Fibroblast of the aortic adventitia (primary cell): ENCODE measurements at regions not wholly inside any gene's neighbourhood (a gene's known extent, or its start where the extent isn't known, plus 50 kb on each side); places are given as distances from the start of the nearest gene placed in this dataset.

Source experiments
- DNase-seq: peaks from one replicate; pipeline ENCODE4 v3.0.0-alpha.2; 2010; ENCODE audit warnings: low read depth
- H3K4me3 ChIP-seq: 2 replicates; pipeline ENCODE4 v1.5.1; 2011; ENCODE audit warnings: low read depth, mild to moderate bottlenecking, control low read depth, low read length, moderate library complexity
- TF ChIP-seq, protein P1 (sequence below): IDR thresholded peaks from 2 replicates; pipeline ENCODE4 v1.5.1; 2011; ENCODE audit warnings: mild to moderate bottlenecking, low read length, control low read depth, inconsistent platforms; ENCODE audit not compliant: insufficient read depth

- no peak for DNase-seq
- TF ChIP-seq, protein P1, sequence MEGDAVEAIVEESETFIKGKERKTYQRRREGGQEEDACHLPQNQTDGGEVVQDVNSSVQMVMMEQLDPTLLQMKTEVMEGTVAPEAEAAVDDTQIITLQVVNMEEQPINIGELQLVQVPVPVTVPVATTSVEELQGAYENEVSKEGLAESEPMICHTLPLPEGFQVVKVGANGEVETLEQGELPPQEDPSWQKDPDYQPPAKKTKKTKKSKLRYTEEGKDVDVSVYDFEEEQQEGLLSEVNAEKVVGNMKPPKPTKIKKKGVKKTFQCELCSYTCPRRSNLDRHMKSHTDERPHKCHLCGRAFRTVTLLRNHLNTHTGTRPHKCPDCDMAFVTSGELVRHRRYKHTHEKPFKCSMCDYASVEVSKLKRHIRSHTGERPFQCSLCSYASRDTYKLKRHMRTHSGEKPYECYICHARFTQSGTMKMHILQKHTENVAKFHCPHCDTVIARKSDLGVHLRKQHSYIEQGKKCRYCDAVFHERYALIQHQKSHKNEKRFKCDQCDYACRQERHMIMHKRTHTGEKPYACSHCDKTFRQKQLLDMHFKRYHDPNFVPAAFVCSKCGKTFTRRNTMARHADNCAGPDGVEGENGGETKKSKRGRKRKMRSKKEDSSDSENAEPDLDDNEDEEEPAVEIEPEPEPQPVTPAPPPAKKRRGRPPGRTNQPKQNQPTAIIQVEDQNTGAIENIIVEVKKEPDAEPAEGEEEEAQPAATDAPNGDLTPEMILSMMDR: no peak
- H3K4me3 ChIP-seq: no peak overlapping the region
These were observed 131.2 kb upstream of the SMAD3 start for GRCh38 chr15:66933932-66934867.

DNA sequence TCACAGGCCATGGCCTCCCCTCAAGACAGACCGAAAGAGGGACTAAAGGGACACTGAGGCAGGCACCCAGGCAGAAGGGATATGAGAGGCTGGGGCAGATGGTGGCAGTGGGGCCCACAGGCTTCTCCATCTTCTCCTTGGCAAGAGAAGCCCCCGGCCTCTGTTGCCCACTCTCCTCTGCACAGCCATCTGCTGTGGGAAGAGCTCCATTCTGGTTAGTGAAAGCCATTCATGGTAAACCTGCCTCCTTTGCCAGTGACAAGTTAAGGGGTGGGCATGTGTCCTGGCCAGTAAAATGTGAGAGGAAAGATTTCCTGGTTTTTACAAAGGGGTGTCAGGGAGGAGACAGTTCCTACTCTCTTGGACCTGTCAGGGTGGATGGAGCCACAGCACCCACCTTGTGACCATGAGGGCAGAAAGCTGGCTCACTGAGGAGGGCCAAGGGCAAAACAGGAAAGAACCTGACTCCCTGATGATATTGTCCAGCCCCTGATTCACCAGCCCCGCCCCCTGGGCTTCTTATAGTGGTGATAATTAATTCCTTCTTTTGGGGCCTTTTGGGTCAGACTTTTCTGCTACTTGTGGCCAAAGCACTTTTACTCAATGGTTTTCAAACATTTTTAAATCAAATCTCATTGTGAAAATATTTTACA lies 130.4 kb upstream of the SMAD3 start:
- DNase-seq: no peak
- TF ChIP-seq, protein P1: no peak
- no peak overlapping the region for H3K4me3 ChIP-seq

GRCh38 chr15:66935688-66936087 lies 129.7 kb upstream of the SMAD3 start:
- TF ChIP-seq, protein P1: no peak
- H3K4me3 ChIP-seq: no peak overlapping the region
- DNase-seq: no peak

GRCh38 chr15:66936109-66936860 lies 129.1 kb upstream of the SMAD3 start:
- peak overlapping the region; percentile 62 for H3K4me3 ChIP-seq
- DNase-seq: peak; percentile 88
- TF ChIP-seq, protein P1: no peak

DNA sequence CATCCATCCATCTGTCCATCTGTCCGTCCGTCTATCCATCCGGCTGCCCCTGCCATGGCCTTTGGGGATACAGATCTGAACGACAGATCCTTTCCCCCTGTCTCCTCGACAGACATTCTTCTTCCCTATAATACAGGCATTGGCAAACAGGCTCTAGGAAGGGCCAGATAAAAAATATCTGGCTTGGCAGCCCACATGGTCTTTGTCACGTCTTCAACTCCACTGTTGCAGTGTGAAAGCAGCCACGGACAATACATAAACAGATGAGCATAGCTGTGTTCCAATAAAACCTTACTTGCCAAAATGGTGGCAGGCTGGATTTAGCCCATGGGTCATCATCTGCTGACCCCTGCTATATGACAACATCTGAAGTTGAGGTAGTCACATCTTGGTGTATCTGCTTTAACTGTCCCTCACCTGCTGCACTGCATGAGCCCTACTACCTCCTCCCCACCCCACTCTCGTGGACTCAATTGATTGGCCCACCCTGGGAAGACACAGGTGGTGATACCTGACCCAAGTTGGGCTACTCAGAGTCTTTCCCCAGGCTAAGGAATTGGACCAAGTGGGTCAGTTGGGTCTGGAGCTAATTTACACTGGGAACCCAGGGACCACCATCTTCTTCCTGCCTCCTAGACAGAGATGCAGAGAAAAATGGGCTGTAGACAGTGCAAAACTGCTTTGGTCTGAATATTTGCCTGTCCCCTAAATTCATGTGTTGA lies 128.4 kb upstream of the SMAD3 start:
- TF ChIP-seq, protein P1: no peak
- peak overlapping the region; percentile 62 for H3K4me3 ChIP-seq
- peak; percentile 66 for DNase-seq

- TF ChIP-seq, protein P1: no peak
- DNase-seq: no peak
- no peak overlapping the region for H3K4me3 ChIP-seq
These were observed 127.8 kb upstream of the SMAD3 start for GRCh38 chr15:66937588-66937987.
